HEK293T (cell line): ENCODE measurements at regions not wholly inside any gene's neighbourhood (a gene's known extent, or its start where the extent isn't known, plus 50 kb on each side); places are given as distances from the start of the nearest gene placed in this dataset.

ENCODE experiments used
- CTCF ChIA-PET: fragments of 350-600 bp; formaldehyde crosslinking; extraction: SDS; loops from one replicate; lab custom pipeline; 2021; ENCODE audit warnings: antibody characterized with exemption, inconsistent platforms; lab: Yijun Ruan, JAX
- POLR2A ChIA-PET: fragments of 350-600 bp; formaldehyde crosslinking; extraction: SDS; loops from one replicate; lab custom pipeline; 2020; ENCODE audit warnings: antibody characterized with exemption, inconsistent platforms; lab: Yijun Ruan, JAX
- DNase-seq: peaks from one replicate; pipeline ENCODE4 v3.0.0; 2012; ENCODE audit warnings: mixed read lengths; ENCODE audit errors: extremely low spot score
- ARNT ChIP-seq: fragments of 450-650 bp; IDR thresholded peaks from 2 replicates; pipeline ENCODE4 v1.6.1; 2017; ENCODE audit warnings: mild to moderate bottlenecking
- BHLHE40 ChIP-seq: fragments of 450-650 bp; IDR thresholded peaks from 2 replicates; pipeline ENCODE4 v1.6.1; 2016; ENCODE audit warnings: mild to moderate bottlenecking, moderate library complexity, borderline replicate concordance
- CTBP1 ChIP-seq: fragments of 450-650 bp; IDR thresholded peaks from 2 replicates; pipeline ENCODE4 v1.6.1; 2016; ENCODE audit warnings: borderline replicate concordance
- ELF4 ChIP-seq: fragments of 450-650 bp; IDR thresholded peaks from 2 replicates; pipeline ENCODE4 v1.6.1; 2017; ENCODE audit warnings: antibody characterized with exemption
- FOXA1 ChIP-seq: fragments of 450-650 bp; IDR thresholded peaks from 2 replicates; pipeline ENCODE4 v1.6.1; 2016; ENCODE audit warnings: mild to moderate bottlenecking
- FOXK2 ChIP-seq: fragments of 450-650 bp; IDR thresholded peaks from 2 replicates; pipeline ENCODE4 v1.6.1; 2016; ENCODE audit warnings: mild to moderate bottlenecking
- FOXM1 ChIP-seq: fragments of 450-650 bp; IDR thresholded peaks from 2 replicates; pipeline ENCODE4 v1.6.1; 2017; ENCODE audit warnings: mild to moderate bottlenecking, borderline replicate concordance
- HDGF ChIP-seq: fragments of 450-650 bp; IDR thresholded peaks from 2 replicates; pipeline ENCODE4 v1.6.1; 2017; ENCODE audit warnings: antibody characterized with exemption, borderline replicate concordance
- L3MBTL2 ChIP-seq: fragments of 450-650 bp; conservative IDR thresholded peaks from 2 replicates; pipeline ENCODE4 v1.6.1; 2016; ENCODE audit warnings: mild to moderate bottlenecking
- LEF1 ChIP-seq: fragments of 450-650 bp; IDR thresholded peaks from 2 replicates; pipeline ENCODE4 v1.6.1; 2017; ENCODE audit warnings: mild to moderate bottlenecking, borderline replicate concordance
- NFRKB ChIP-seq: fragments of 450-650 bp; IDR thresholded peaks from 2 replicates; pipeline ENCODE4 v1.6.1; 2016; ENCODE audit warnings: mild to moderate bottlenecking, moderate library complexity
- SP1 ChIP-seq: fragments of 450-650 bp; IDR thresholded peaks from 2 replicates; pipeline ENCODE4 v1.6.1; 2017
- SUZ12 ChIP-seq: fragments of 450-650 bp; IDR thresholded peaks from 2 replicates; pipeline ENCODE4 v1.6.1; 2016; ENCODE audit warnings: mild to moderate bottlenecking
- TARDBP ChIP-seq: fragments of 450-650 bp; IDR thresholded peaks from 2 replicates; pipeline ENCODE4 v1.6.1; 2016
- ZNF384 ChIP-seq: fragments of 450-650 bp; IDR thresholded peaks from 2 replicates; pipeline ENCODE4 v1.6.1; 2016
- TF ChIP-seq, protein P1 (sequence below): fragments of 450-650 bp; IDR thresholded peaks from 2 replicates; pipeline ENCODE4 v1.6.1; 2016

DNA sequence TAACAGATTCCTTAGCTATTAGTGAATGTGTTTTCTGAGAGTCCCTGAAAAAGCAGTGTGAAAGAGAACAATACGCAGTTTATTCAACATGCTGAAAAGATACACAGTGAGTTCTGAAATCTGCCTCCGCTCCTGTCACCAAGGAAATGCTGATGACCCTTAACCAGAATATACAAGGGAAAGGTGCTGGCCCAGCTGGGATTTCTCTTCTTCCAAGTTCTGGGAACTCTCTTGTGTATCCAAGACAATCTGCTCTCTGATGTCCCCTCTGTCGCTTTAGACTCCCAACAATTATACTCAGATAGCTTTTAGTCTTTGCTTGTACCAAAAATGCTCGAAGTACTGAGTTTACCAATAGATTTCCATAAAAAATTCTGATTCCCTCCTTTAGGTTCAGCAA is 214.9 kb downstream of the TMEM167A start:
- ChIA-PET POLR2A (no interaction called here), CTCF (no interaction called here)
- TF ChIP-seq TARDBP (no peak), BHLHE40 (no peak), FOXA1 (no peak), CTBP1 (no peak), L3MBTL2 (no peak), NFRKB (no peak), ARNT (no peak)
- TF ChIP-seq, protein P1, sequence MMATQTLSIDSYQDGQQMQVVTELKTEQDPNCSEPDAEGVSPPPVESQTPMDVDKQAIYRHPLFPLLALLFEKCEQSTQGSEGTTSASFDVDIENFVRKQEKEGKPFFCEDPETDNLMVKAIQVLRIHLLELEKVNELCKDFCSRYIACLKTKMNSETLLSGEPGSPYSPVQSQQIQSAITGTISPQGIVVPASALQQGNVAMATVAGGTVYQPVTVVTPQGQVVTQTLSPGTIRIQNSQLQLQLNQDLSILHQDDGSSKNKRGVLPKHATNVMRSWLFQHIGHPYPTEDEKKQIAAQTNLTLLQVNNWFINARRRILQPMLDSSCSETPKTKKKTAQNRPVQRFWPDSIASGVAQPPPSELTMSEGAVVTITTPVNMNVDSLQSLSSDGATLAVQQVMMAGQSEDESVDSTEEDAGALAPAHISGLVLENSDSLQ: no peak
- no peak for DNase-seq

DNA sequence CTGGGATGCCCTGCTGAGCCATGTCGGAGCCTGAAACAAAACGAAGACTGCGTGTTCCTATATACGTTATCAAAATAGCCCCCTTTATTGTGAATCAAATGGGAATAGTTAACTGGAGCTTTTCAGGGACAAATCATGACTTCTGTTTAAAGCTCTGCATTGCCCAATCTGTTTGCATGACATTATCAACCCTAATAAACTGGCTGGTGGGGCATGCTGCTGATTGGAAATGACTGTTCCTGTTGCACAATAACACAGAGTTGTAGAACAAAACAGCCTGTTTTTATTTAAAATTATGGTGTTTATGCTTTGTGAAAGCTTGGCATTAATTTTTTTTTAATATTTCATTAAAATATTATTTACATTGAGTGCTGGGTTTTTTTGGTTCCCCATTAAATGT is 215.5 kb downstream of the TMEM167A start:
- POLR2A ChIA-PET: no interaction called here
- CTCF ChIA-PET: no interaction called here
- TF ChIP-seq TARDBP: no peak
- TF ChIP-seq ELF4: no peak
- TF ChIP-seq ZNF384: no peak
- TF ChIP-seq BHLHE40: no peak
- no peak for TF ChIP-seq CTBP1
- no peak for TF ChIP-seq ARNT
- TF ChIP-seq SP1: no peak
- no peak for TF ChIP-seq NFRKB
- TF ChIP-seq HDGF: no peak
- no peak for TF ChIP-seq FOXA1
- no peak for TF ChIP-seq FOXK2
- no peak for TF ChIP-seq SUZ12
- TF ChIP-seq, protein P1: no peak
- no peak for TF ChIP-seq FOXM1
- TF ChIP-seq LEF1: no peak
- TF ChIP-seq L3MBTL2: no peak
- DNase-seq: no peak

DNA sequence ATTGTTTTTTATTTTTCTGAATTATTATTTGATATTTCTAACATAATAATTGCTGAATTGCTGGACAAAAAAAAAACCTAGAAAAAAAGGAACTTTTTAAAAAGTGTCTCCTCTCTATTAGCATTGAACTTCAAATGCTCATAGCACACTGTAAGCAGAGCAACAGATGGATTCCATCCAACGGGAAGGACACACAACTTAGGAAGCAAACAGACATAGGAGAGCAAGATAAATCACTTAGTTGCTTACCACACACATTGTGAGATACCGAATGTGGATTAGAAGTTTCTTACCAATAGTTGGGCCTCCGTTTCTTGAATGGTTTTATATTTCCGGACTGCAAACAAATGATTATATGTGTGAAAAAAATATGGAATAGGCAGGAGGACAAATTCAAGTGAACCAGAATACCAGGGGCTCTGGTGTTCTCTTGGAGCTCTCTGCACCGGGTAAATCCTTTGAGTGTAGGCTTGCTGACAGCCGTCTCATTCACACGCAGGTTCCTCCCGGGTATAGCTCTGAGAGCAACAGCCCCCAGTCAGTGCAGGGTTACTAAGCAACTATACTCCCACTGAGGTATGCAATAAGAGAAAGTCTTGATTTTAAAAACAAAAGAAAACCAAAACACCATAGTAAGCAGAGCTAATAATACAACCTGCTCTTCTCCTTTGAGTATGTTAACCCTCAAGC is 217.6 kb downstream of the TMEM167A start:
- no peak for TF ChIP-seq ELF4
- TF ChIP-seq SUZ12: no peak
- TF ChIP-seq FOXM1: no peak
- TF ChIP-seq ARNT: no peak
- no peak for TF ChIP-seq FOXK2
- no peak for TF ChIP-seq HDGF
- no peak for TF ChIP-seq ZNF384
- no peak for TF ChIP-seq LEF1
- no peak for TF ChIP-seq SP1
- TF ChIP-seq, protein P1: no peak
- TF ChIP-seq CTBP1: no peak
- TF ChIP-seq FOXA1: no peak
- no peak for TF ChIP-seq NFRKB
- DNase-seq: no peak
- ChIA-PET POLR2A (no interaction called here), CTCF (no interaction called here)

DNA sequence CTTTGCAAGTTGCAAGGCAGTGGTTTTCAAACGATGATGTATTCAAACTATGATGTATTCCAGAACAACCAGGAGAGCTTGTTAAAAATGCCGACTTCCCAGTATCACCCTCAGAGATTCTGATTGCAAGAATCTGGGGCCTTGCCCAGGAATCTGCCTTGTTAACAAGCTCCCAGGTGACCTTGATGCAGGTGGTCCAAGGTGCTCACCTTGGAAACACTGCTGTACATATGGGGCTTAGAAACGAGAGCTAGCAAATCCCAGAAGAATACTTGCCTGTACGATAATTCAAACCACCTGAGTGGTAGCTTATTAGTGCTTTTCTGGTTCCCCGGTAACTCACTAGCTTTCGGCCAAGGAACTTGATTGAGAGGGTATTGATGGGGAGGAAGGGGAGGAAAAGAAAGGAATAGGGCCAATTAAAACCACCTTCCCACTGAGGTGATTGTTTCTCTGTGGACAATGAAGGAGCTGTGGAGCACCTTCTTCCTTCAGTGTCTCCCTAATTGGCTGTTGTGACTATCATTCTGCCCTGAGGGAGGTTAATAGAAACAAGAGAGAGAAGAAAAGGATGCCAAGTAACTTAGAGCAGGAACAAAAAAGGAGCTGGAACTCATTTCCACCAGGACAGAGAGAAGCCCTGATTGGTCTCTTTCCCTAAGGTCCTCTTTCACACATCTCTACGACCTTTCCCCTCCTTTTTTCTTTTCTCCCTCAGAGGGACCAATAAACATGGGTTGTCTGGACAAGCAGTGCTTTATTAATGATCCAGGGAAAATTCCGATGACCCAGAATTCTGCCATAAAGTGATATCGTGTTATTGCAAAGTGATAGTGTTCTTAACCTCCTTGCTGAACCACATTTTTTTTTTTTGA is 218.8 kb downstream of the TMEM167A start:
- TF ChIP-seq NFRKB: no peak
- no peak for TF ChIP-seq BHLHE40
- TF ChIP-seq L3MBTL2: no peak
- no peak for TF ChIP-seq SUZ12
- no peak for TF ChIP-seq CTBP1
- TF ChIP-seq, protein P1: no peak
- TF ChIP-seq ELF4: no peak
- no peak for TF ChIP-seq HDGF
- TF ChIP-seq ZNF384: no peak
- TF ChIP-seq FOXM1: no peak
- TF ChIP-seq SP1: no peak
- TF ChIP-seq LEF1: no peak
- no peak for TF ChIP-seq TARDBP
- TF ChIP-seq FOXK2: no peak
- no peak for TF ChIP-seq FOXA1
- no peak for TF ChIP-seq ARNT
- DNase-seq: no peak
- ChIA-PET POLR2A (no interaction called here), CTCF (no interaction called here)

DNA sequence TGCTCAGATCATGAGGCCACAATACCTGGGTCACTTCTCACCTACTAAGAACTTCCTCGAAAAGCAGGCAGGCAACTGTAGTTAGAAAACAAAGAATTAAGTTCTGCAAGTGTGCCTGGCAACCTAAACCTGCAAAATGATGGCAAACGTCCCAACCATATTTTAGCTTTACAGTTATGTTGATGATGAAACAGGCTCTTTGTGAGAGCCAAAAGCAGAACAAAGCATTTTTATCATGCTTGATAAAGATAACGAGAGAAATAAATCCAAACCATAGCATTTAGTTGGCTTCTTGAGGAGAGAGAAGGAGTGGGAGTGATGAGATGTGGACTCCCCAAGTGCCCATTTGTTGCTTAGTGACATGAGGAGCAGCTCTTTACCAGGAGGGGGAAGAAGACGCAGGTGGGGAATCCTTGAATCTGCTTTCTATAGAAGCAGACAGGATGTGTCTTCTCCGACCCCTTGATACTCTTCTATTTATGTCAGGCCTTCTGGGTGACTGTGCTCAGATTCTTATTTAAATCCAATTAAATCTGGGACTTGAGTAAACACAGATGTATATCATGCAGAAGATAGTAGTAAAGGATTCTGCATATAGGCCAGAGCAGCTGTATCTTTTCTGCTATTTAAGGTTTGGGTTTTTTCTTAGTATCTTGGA is 221.2 kb downstream of the TMEM167A start:
- ChIA-PET CTCF (no interaction called here), POLR2A (no interaction called here)
- TF ChIP-seq LEF1 (no peak), L3MBTL2 (no peak), ZNF384 (no peak), TARDBP (no peak), ARNT (no peak), SP1 (no peak), FOXA1 (no peak), CTBP1 (no peak), ELF4 (no peak), SUZ12 (no peak), HDGF (no peak), NFRKB (no peak), FOXK2 (no peak), FOXM1 (no peak), BHLHE40 (no peak)
- TF ChIP-seq, protein P1: no peak
- DNase-seq: no peak
